Stomach smooth muscle (tissue), 2 donors: ENCODE measurements at regions not wholly inside any gene's neighbourhood (a gene's known extent, or its start where the extent isn't known, plus 50 kb on each side); places are given as distances from the start of the nearest gene placed in this dataset.

Experiments used
- H3K27ac ChIP-seq: one replicate; pipeline ENCODE4 v1.7.0; 2013; ENCODE audit warnings: mild to moderate bottlenecking, low read length, inconsistent platforms
- H3K27me3 ChIP-seq, 2 donors: one replicate each; pipeline ENCODE4 v1.7.0; 2013; ENCODE audit warnings: low read length in 2 of 2; ENCODE audit not compliant: insufficient read depth in 2 of 2, control insufficient read depth in 1 of 2
- H3K36me3 ChIP-seq, 2 donors: one replicate each; pipeline ENCODE4 v1.7.0; 2013; ENCODE audit warnings: low read length in 2 of 2; ENCODE audit not compliant: control insufficient read depth in 2 of 2, insufficient read depth in 2 of 2
- H3K4me1 ChIP-seq: one replicate; pipeline ENCODE4 v1.7.0; 2013; ENCODE audit warnings: low read length; ENCODE audit not compliant: control insufficient read depth, insufficient read depth
- H3K4me3 ChIP-seq, 2 donors: one replicate each; pipeline ENCODE4 v1.7.0; 2013; ENCODE audit warnings: low read length in 2 of 2
- H3K9ac ChIP-seq, 2 donors: one replicate each; pipeline ENCODE4 v1.7.0; 2013; ENCODE audit warnings: low read length in 2 of 2, mild to moderate bottlenecking in 1 of 2
- H3K9me3 ChIP-seq, 2 donors: one replicate each; pipeline ENCODE4 v1.7.0; 2013; ENCODE audit warnings: low read length in 2 of 2; ENCODE audit not compliant: control insufficient read depth in 2 of 2
- donor health status: healthy.
- donor health status: Pancreatic carcinoma.

- Histone ChIP-seq H3K27me3 (no peaks in the 10 kb centered on the region), H3K4me3 (no peak overlapping the region), H3K36me3 (no peaks in the 10 kb centered on the region), H3K9me3 (no peaks in the 10 kb centered on the region), H3K27ac (no peak overlapping the region), H3K9ac (no peak overlapping the region), H3K4me1 (no peaks in the 10 kb centered on the region)
Measured at GRCh38 chr7:10282909-10283308, 690.8 kb upstream of the PHF14 start.

- H3K9ac ChIP-seq = no peak overlapping the region
Measured at GRCh38 chr7:10284001-10284400, 689.7 kb upstream of the PHF14 start.

GRCh38 chr7:10299384-10299783 lies 674.3 kb upstream of the PHF14 start:
- H3K9me3 ChIP-seq = no peaks in the 10 kb centered on the region
- no peaks in the 10 kb centered on the region for H3K4me1 ChIP-seq
- no peaks in the 10 kb centered on the region for H3K36me3 ChIP-seq
- no peak overlapping the region for H3K4me3 ChIP-seq
- H3K9ac ChIP-seq = no peak overlapping the region
- H3K27ac ChIP-seq = no peak overlapping the region
- no peaks in the 10 kb centered on the region for H3K27me3 ChIP-seq

More at GRCh38 chr7:10284001-10284400, 689.7 kb upstream of the PHF14 start:
- Histone ChIP-seq H3K36me3 (no peaks in the 10 kb centered on the region), H3K27ac (no peak overlapping the region), H3K4me3 (no peak overlapping the region), H3K4me1 (no peaks in the 10 kb centered on the region), H3K27me3 (no peaks in the 10 kb centered on the region), H3K9me3 (no peaks in the 10 kb centered on the region)

GRCh38 chr7:10300577-10300976 lies 673.1 kb upstream of the PHF14 start:
- Histone ChIP-seq H3K4me1 (no peaks in the 10 kb centered on the region), H3K36me3 (no peaks in the 10 kb centered on the region), H3K4me3 (no peak overlapping the region), H3K9me3 (no peaks in the 10 kb centered on the region), H3K27me3 (no peaks in the 10 kb centered on the region), H3K9ac (no peak overlapping the region), H3K27ac (no peak overlapping the region)

- no peaks in the 10 kb centered on the region for H3K9me3 ChIP-seq
- no peaks in the 10 kb centered on the region for H3K27me3 ChIP-seq
- no peak overlapping the region for H3K4me3 ChIP-seq
- no peaks in the 10 kb centered on the region for H3K4me1 ChIP-seq
- H3K36me3 ChIP-seq = no peaks in the 10 kb centered on the region
- no peak overlapping the region for H3K9ac ChIP-seq
- no peak overlapping the region for H3K27ac ChIP-seq
Measured at GRCh38 chr7:10308276-10308675, 665.4 kb upstream of the PHF14 start.

GRCh38 chr7:10312942-10313341 lies 660.7 kb upstream of the PHF14 start:
- no peaks in the 10 kb centered on the region for H3K9me3 ChIP-seq
- no peaks in the 10 kb centered on the region for H3K27me3 ChIP-seq
- no peak overlapping the region for H3K4me3 ChIP-seq
- no peaks in the 10 kb centered on the region for H3K36me3 ChIP-seq
- no peak overlapping the region for H3K9ac ChIP-seq
- H3K4me1 ChIP-seq = no peaks in the 10 kb centered on the region
- H3K27ac ChIP-seq = no peak overlapping the region

- Histone ChIP-seq H3K4me1 (no peaks in the 10 kb centered on the region), H3K27me3 (no peaks in the 10 kb centered on the region)
Measured at GRCh38 chr7:10315881-10316280, 657.8 kb upstream of the PHF14 start.

GRCh38 chr7:10316488-10316887 lies 657.2 kb upstream of the PHF14 start:
- Histone ChIP-seq H3K4me3 (no peak overlapping the region), H3K27me3 (no peaks in the 10 kb centered on the region), H3K9ac (no peak overlapping the region), H3K36me3 (no peaks in the 10 kb centered on the region), H3K9me3 (no peaks in the 10 kb centered on the region), H3K4me1 (no peaks in the 10 kb centered on the region), H3K27ac (no peak overlapping the region)

More at GRCh38 chr7:10315881-10316280, 657.8 kb upstream of the PHF14 start:
- Histone ChIP-seq H3K9me3 (no peaks in the 10 kb centered on the region), H3K36me3 (no peaks in the 10 kb centered on the region), H3K27ac (no peak overlapping the region), H3K9ac (no peak overlapping the region), H3K4me3 (no peak overlapping the region)

GRCh38 chr7:10325395-10325794 lies 648.3 kb upstream of the PHF14 start:
- Histone ChIP-seq H3K4me1 (no peaks in the 10 kb centered on the region), H3K27me3 (no peaks in the 10 kb centered on the region), H3K27ac (no peak overlapping the region), H3K9ac (no peak overlapping the region), H3K36me3 (no peaks in the 10 kb centered on the region), H3K9me3 (no peaks in the 10 kb centered on the region), H3K4me3 (no peak overlapping the region)

- Histone ChIP-seq H3K36me3 (no peaks in the 10 kb centered on the region), H3K27me3 (no peaks in the 10 kb centered on the region), H3K4me1 (no peaks in the 10 kb centered on the region), H3K4me3 (no peak overlapping the region), H3K9ac (no peak overlapping the region), H3K27ac (no peak overlapping the region), H3K9me3 (no peaks in the 10 kb centered on the region)
Measured at GRCh38 chr7:10343108-10343507, 630.6 kb upstream of the PHF14 start.

GRCh38 chr7:10346032-10346431 lies 627.6 kb upstream of the PHF14 start:
- Histone ChIP-seq H3K4me3 (no peak overlapping the region), H3K27ac (no peak overlapping the region), H3K27me3 (no peaks in the 10 kb centered on the region), H3K36me3 (no peaks in the 10 kb centered on the region), H3K9me3 (no peaks in the 10 kb centered on the region), H3K9ac (no peak overlapping the region), H3K4me1 (no peaks in the 10 kb centered on the region)
